HepG2 (cell line): ENCODE measurements at regions not wholly inside any gene's neighbourhood (a gene's known extent, or its start where the extent isn't known, plus 50 kb on each side); places are given as distances from the start of the nearest gene placed in this dataset.

Experiments
- ATAC-seq: fragments of 200-7000 bp; cut with Tn5 transposase; 3 replicates; pipeline ENCODE4 v1.9.1; 2020; ENCODE audit warnings: mild to moderate bottlenecking, moderate library complexity
- BruUV-seq: library from RNA; stranded (reverse); fragments of 400-500 nt; replicated peaks from 2 replicates; lab custom pipeline; 2021; lab: Mats Ljungman, UMichigan
- CTCF ChIA-PET: fragments of 300-600 bp; formaldehyde crosslinking; extraction: SDS; loops from one replicate; lab custom pipeline; 2021; ENCODE audit warnings: low total read pairs, inconsistent platforms, low intra/inter-chr PET ratio; lab: Yijun Ruan, JAX
- POLR2A ChIA-PET: fragments of 350-600 bp; sonication (Branson Sonifier 250); formaldehyde crosslinking; loops from one replicate; lab custom pipeline; 2020; ENCODE audit warnings: antibody characterized with exemption, inconsistent platforms; lab: Yijun Ruan, JAX
- DNase-seq: peaks from one replicate; pipeline ENCODE4 v3.0.0-alpha.2; 2015; ENCODE audit warnings: low spot score
- FAIRE-seq: peaks from 3 replicates; lab custom pipeline; 2011; peaks lifted over from hg19 to GRCh38; lab: Jason Lieb, UNC
- H2AFZ ChIP-seq: one replicate; pipeline ENCODE4 v1.6.1; 2011; ENCODE audit warnings: low read length, inconsistent platforms
- H3K27ac ChIP-seq: fragments of 300-600 bp; 3 replicates; pipeline ENCODE4 v1.8.0; 2011; ENCODE audit warnings: mixed run types, mild to moderate bottlenecking, mixed read lengths, low read length, inconsistent platforms; ENCODE audit not compliant: insufficient read depth; ENCODE audit errors: extremely low read length
- H3K27me3 ChIP-seq, 2 experiments: fragments of 200-600 bp in 1 of 2; 2 replicates in 1 of 2; 3 replicates in 1 of 2; pipeline versions ENCODE4 v1.6.0 to v1.8.0; 2011; ENCODE audit warnings: low read length in 2 of 2, mild to moderate bottlenecking in 2 of 2, moderate library complexity in 2 of 2, inconsistent platforms in 1 of 2; ENCODE audit not compliant: insufficient read depth in 2 of 2, control insufficient read depth in 1 of 2
- H3K36me3 ChIP-seq, 2 experiments: fragments of 200-600 bp in 1 of 2; replicated peaks in 1 of 2; 2 replicates in 1 of 2; 3 replicates in 1 of 2; pipeline versions ENCODE4 v1.5.1 to v1.8.0; 2011; ENCODE audit warnings: low read length in 2 of 2, inconsistent platforms in 1 of 2; ENCODE audit not compliant: insufficient read depth in 2 of 2, control insufficient read depth in 1 of 2
- H3K4me1 ChIP-seq: 2 replicates; pipeline ENCODE4 v1.5.1; 2012; ENCODE audit warnings: low read length, inconsistent platforms; ENCODE audit not compliant: insufficient read depth
- H3K4me2 ChIP-seq: 2 replicates; pipeline ENCODE4 v1.6.0; 2011; ENCODE audit warnings: low read depth, low read length, inconsistent platforms
- H3K4me3 ChIP-seq, 3 experiments: fragments of 200-600 bp in 1 of 3; sonication (generic), shearing (Covaris generic) in 1 of 3; replicated peaks in 1 of 3; 2 replicates each; pipeline ENCODE4 v1.5.1; 2011 to 2016; ENCODE audit warnings: low read length in 3 of 3, inconsistent platforms in 2 of 3, low read depth in 2 of 3, mild to moderate bottlenecking in 2 of 3, control low read depth in 1 of 3, mixed read lengths in 1 of 3; ENCODE audit not compliant: insufficient read depth in 1 of 3
- H3K79me2 ChIP-seq: one replicate; pipeline ENCODE4 v1.6.1; 2011; ENCODE audit warnings: low read length, inconsistent platforms; ENCODE audit not compliant: insufficient read depth
- H3K9ac ChIP-seq: 2 replicates; pipeline ENCODE4 v1.6.0; 2011; ENCODE audit warnings: mild to moderate bottlenecking, low read depth, low read length, inconsistent platforms; ENCODE audit not compliant: insufficient read depth
- H3K9me3 ChIP-seq: 2 replicates; pipeline ENCODE4 v1.5.1; 2012; ENCODE audit warnings: mild to moderate bottlenecking, low read length
- H4K20me1 ChIP-seq: 2 replicates; pipeline ENCODE4 v1.6.0; 2011; ENCODE audit warnings: inconsistent platforms, mild to moderate bottlenecking, low read length, moderate library complexity; ENCODE audit not compliant: insufficient read depth
- FIP1L1 ChIP-seq: fragments of 200-400 bp; formaldehyde crosslinking; IDR thresholded peaks from 2 replicates; pipeline ENCODE4 v1.6.1; 2018; ENCODE audit warnings: low read depth, mild to moderate bottlenecking, low read length, moderate library complexity, borderline replicate concordance; ENCODE audit not compliant: insufficient read depth
- POLR2AphosphoS2 ChIP-seq: IDR thresholded peaks from 2 replicates; pipeline ENCODE4 v1.6.1; 2011; ENCODE audit warnings: low read depth, low read length, improper control_type of control experiment
- ZNF672 ChIP-seq: sonication (generic); formaldehyde crosslinking; IDR thresholded peaks from 2 replicates; pipeline ENCODE4 v1.8.1; 2022; ENCODE audit warnings: missing genetic modification reagents
- WGBS: methylation state at CpG from one replicate; pipeline ENCODE4 v1.1.6; 2017; ENCODE audit warnings: low lambda C conversion rate; 5-methylcytosine and 5-hydroxymethylcytosine counted together
- in situ Hi-C: cut with HindIII; loops from 2 replicates; pipeline ENCODE4 v1.10.0; 2017; ENCODE audit warnings: low pct_unique_long_range_greater_than_20kb; ENCODE audit not compliant: extremely low pct_ligation_motif_present
- intact Hi-C: fragments of 100-400 bp; cut with micrococcal nuclease; formaldehyde crosslinking; loops from one replicate; pipeline ENCODE4 v1.10.0; 2022; ENCODE audit not compliant: unreplicated experiment
- TF ChIP-seq, protein P1 (sequence below): sonication (generic); formaldehyde crosslinking; IDR thresholded peaks from 2 replicates; pipeline ENCODE4 v1.5.1; 2020; ENCODE audit warnings: mild to moderate bottlenecking, moderate library complexity, missing genetic modification reagents
- TF ChIP-seq, protein P2 (sequence below): sonication (generic); formaldehyde crosslinking; IDR thresholded peaks from 2 replicates; pipeline ENCODE4 v1.4.0; 2020; ENCODE audit warnings: missing genetic modification reagents, borderline replicate concordance
- TF ChIP-seq, protein P3 (sequence below): sonication (generic); formaldehyde crosslinking; IDR thresholded peaks from 2 replicates; pipeline ENCODE4 v1.4.0; 2020; ENCODE audit warnings: missing genetic modification reagents

DNA sequence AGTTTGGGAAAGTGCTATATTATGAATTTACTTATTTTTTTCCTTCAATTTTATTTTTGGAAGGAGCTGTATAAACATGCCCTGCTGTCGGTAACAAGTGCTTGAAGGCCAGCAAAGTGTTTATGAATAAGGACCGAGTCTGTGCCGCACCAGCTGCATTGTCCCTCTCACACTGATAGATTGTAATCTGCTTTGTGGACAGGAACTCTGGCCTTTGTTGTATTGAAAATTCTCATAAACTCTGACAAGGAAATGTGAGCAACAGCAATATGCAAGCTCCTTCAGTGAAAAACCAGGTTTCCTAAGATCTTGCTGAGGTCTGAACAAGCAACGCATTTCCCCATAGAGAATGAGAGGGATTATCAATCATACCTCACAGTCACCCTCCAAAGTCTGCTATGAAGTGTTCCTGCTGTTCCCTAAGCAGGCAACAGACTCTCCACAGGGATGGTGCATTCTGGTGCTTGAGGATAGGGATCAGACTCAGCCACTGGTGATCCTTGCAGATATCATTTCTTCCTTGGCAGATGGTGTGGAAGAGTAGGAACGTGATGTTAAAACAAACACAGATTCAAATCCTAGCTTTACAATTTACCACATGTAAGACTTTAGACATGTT is 109.6 kb downstream of the KCNJ2 start:
- Histone ChIP-seq H3K9me3 (peaks cover 87% of the 10 kb centered on the region), H2AFZ (no peak overlapping the region), H3K27me3 (no peaks in the 10 kb centered on the region), H3K4me3 (no peak overlapping the region), H3K36me3 (no peaks in the 10 kb centered on the region), H4K20me1 (no peaks in the 10 kb centered on the region), H3K9ac (no peak overlapping the region), H3K4me2 (no peak overlapping the region), H3K79me2 (no peaks in the 10 kb centered on the region), H3K27ac (no peak overlapping the region), H3K4me1 (no peaks in the 10 kb centered on the region)
- intact Hi-C loops, result no loop called here
- FAIRE-seq (no peak), DNase-seq (no peak), ATAC-seq (no peak)
- TF ChIP-seq, protein P1, sequence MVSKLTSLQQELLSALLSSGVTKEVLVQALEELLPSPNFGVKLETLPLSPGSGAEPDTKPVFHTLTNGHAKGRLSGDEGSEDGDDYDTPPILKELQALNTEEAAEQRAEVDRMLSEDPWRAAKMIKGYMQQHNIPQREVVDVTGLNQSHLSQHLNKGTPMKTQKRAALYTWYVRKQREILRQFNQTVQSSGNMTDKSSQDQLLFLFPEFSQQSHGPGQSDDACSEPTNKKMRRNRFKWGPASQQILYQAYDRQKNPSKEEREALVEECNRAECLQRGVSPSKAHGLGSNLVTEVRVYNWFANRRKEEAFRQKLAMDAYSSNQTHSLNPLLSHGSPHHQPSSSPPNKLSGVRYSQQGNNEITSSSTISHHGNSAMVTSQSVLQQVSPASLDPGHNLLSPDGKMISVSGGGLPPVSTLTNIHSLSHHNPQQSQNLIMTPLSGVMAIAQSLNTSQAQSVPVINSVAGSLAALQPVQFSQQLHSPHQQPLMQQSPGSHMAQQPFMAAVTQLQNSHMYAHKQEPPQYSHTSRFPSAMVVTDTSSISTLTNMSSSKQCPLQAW (CRISPR knock-in tag), result no peak
- TF ChIP-seq, protein P2, sequence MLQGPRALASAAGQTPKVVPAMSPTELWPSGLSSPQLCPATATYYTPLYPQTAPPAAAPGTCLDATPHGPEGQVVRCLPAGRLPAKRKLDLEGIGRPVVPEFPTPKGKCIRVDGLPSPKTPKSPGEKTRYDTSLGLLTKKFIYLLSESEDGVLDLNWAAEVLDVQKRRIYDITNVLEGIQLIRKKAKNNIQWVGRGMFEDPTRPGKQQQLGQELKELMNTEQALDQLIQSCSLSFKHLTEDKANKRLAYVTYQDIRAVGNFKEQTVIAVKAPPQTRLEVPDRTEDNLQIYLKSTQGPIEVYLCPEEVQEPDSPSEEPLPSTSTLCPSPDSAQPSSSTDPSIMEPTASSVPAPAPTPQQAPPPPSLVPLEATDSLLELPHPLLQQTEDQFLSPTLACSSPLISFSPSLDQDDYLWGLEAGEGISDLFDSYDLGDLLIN, result no peak
- TF ChIP-seq, protein P3, sequence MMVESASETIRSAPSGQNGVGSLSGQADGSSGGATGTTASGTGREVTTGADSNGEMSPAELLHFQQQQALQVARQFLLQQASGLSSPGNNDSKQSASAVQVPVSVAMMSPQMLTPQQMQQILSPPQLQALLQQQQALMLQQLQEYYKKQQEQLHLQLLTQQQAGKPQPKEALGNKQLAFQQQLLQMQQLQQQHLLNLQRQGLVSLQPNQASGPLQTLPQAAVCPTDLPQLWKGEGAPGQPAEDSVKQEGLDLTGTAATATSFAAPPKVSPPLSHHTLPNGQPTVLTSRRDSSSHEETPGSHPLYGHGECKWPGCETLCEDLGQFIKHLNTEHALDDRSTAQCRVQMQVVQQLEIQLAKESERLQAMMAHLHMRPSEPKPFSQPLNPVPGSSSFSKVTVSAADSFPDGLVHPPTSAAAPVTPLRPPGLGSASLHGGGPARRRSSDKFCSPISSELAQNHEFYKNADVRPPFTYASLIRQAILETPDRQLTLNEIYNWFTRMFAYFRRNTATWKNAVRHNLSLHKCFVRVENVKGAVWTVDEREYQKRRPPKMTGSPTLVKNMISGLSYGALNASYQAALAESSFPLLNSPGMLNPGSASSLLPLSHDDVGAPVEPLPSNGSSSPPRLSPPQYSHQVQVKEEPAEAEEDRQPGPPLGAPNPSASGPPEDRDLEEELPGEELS (CRISPR knock-in tag), result no peak
- no peak for TF ChIP-seq ZNF672
- no peak for TF ChIP-seq POLR2AphosphoS2
- TF ChIP-seq FIP1L1, result no peak
- 6% methylated on average over 5 of the region's 5 CpGs for WGBS
- CTCF ChIA-PET, result no interaction called here
- POLR2A ChIA-PET, result no interaction called here
- in situ Hi-C loops, result no loop called here
- no TSS peak for BruUV-seq
